ENCODE measurements at regions not wholly inside any gene's neighbourhood (a gene's known extent, or its start where the extent isn't known, plus 50 kb on each side); places are given as distances from the start of the nearest gene placed in this dataset.
"Not testable (repeated sequence)": the region's sequence is repeated elsewhere in the genome, so short reads cannot be mapped to it uniquely, and the experiment has no call there.

GRCh38 chr1:144065299-144066060, 93.7 kb upstream of the FAM72C start:
- H3K4me3 ChIP-seq, H3K9me3 ChIP-seq, H3K27me3 ChIP-seq, H3K4me1 ChIP-seq, DNase-seq, H3K36me3 ChIP-seq, H3K27ac ChIP-seq: not testable (repeated sequence)

DNA sequence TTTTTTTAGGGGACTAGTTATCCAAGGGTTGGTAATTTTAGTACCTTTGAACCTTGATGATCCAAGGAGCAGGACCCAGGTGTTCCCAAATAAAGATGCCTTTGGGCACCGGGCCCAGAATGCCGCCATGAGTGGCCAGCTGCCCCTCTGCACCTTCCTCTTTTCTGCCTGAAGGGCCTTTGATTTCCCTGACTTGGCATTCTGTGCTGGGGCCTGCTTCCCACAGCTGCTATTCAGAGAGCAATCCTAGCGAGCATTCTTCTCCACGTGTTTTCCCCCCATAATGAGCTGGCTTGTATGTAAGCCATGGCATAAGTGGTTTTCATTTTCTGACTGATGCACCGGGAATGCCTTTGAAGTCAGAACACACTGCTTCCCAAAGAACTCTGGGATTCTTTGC, 77.6 kb upstream of the FAM72C start:
- not testable (repeated sequence) for H3K4me3 ChIP-seq, H3K27me3 ChIP-seq, DNase-seq, H3K27ac ChIP-seq, H3K4me1 ChIP-seq, H3K36me3 ChIP-seq, H3K9me3 ChIP-seq

GRCh38 chr1:144046645-144047044, 74.9 kb upstream of the FAM72C start:
- H3K4me1 ChIP-seq, DNase-seq, H3K9me3 ChIP-seq, H3K4me3 ChIP-seq, H3K27me3 ChIP-seq, H3K27ac ChIP-seq, H3K36me3 ChIP-seq: not testable (repeated sequence)

DNA sequence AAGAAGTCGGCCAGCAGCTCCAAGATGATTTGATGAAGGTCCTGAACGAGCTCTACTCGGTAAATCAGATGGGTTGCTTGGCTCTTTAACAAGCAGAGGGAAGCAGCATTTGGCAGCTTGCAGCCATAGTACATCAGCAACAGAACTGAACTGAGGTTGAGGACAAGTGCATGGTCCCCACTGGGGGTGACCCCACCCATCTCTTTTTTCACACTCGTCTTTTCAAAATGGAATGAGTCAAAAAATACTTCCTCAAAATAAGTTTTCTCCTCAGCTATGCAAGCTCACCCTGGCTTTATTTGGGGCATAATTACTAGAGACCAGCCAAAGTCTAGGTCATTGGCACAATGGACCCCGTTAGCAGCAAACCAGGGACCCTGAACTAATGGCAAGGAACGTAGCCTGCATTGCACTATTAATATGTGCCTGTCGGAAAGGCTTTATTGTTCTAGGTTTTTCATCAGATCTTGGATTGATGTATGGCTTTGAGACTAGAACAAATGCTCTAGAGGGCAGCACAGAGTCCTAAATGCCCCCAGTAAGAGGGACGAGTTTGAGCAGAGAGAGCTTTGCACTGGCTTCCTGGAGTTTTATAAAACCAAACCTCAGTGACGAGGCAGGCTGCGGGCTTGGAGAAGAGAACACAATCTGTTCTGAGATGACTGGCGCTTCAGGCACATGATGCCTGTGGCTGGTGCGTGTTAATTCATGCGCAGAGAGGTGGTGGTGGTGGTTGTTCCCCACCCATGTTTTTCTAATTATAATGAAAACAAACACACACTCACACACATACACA, 74.2 kb upstream of the FAM72C start:
- not testable (repeated sequence) for H3K27ac ChIP-seq, H3K36me3 ChIP-seq, H3K4me3 ChIP-seq, H3K27me3 ChIP-seq, H3K4me1 ChIP-seq, H3K9me3 ChIP-seq
- peak in 1 of 3 donors; percentile 42 for DNase-seq

- H3K36me3 ChIP-seq, H3K9me3 ChIP-seq, H3K27me3 ChIP-seq, H3K4me3 ChIP-seq, H3K27ac ChIP-seq, H3K4me1 ChIP-seq, DNase-seq: not testable (repeated sequence)
These were observed 70.5 kb upstream of the FAM72C start for GRCh38 chr1:144042251-144042650.

DNA sequence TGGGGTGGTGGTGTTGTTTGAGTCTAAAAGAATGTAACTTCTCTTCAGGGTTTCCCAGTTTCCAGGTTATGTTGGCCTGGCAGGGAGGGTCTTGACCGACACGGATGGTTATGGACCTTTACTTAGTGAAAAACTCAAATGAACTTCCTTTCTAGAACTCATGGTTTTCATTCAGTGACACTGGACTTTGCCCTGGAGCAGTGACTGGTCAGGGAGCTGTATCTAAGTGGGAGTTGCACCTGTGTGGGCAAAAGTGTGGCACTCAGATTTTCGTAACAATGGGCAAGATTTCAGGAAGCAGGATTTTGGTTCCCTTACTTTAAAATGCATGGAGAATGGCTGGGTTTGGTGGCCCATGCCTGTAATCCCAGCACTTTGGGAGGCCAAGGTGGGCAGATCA, 68.5 kb upstream of the FAM72C start:
- not testable (repeated sequence) for DNase-seq, H3K4me1 ChIP-seq

GRCh38 chr1:144034045-144034444, 62.3 kb upstream of the FAM72C start:
- H3K36me3 ChIP-seq = not testable (repeated sequence)

More for the DNA sequence above, 68.5 kb upstream of the FAM72C start:
- H3K9me3 ChIP-seq, H3K27ac ChIP-seq, H3K36me3 ChIP-seq, H3K4me3 ChIP-seq, H3K27me3 ChIP-seq: not testable (repeated sequence)

GRCh38 chr1:144031550-144031949, 59.8 kb upstream of the FAM72C start:
- not testable (repeated sequence) for DNase-seq, H3K9me3 ChIP-seq, H3K4me3 ChIP-seq, H3K4me1 ChIP-seq, H3K27ac ChIP-seq, H3K27me3 ChIP-seq, H3K36me3 ChIP-seq

More at GRCh38 chr1:144034045-144034444, 62.3 kb upstream of the FAM72C start:
- not testable (repeated sequence) for DNase-seq, H3K27ac ChIP-seq, H3K9me3 ChIP-seq, H3K27me3 ChIP-seq, H3K4me3 ChIP-seq, H3K4me1 ChIP-seq

DNA sequence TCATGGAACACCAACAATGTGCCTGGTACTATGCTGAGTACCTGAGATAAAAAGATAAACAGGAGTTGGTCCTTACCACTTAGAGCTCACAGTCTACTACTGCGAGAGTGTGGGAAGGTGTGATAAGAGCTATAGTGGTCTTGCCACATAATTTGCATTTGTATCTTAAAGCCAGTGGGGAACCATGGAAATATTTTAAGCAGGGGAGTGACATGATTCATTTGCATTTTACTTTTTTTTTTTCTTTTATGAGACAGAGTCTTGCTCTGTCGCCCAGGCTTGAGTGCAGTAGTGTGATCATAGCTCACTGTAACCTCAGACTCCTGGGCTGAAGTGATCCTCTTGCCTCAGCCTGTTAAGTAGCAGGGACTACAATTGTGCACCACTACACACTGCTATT, 54.2 kb upstream of the FAM72C start:
- H3K4me1 ChIP-seq, H3K9me3 ChIP-seq, H3K27ac ChIP-seq, H3K36me3 ChIP-seq, H3K4me3 ChIP-seq, DNase-seq, H3K27me3 ChIP-seq: not testable (repeated sequence)

- not testable (repeated sequence) for H3K4me1 ChIP-seq, H3K27ac ChIP-seq, H3K27me3 ChIP-seq, H3K36me3 ChIP-seq, H3K4me3 ChIP-seq, DNase-seq, H3K9me3 ChIP-seq
These were observed 50.1 kb upstream of the FAM72C start for GRCh38 chr1:144021690-144022384.
